RWPE1 (cell line): ENCODE measurements at regions not wholly inside any gene's neighbourhood (a gene's known extent, or its start where the extent isn't known, plus 50 kb on each side); places are given as distances from the start of the nearest gene placed in this dataset.

Experiments used
- CTCF ChIA-PET: fragments of 350-600 bp; sonication (Branson Sonifier 250); formaldehyde crosslinking; extraction: SDS; loops from one replicate; lab custom pipeline; 2021; lab: Yijun Ruan, JAX
- POLR2A ChIA-PET: fragments of 400-600 bp; formaldehyde crosslinking; extraction: SDS; loops from one replicate; lab custom pipeline; 2020; ENCODE audit warnings: antibody characterized with exemption; ENCODE audit not compliant: low non-redundant PET; lab: Yijun Ruan, JAX
- DNase-seq: peaks from one replicate; pipeline ENCODE4 v3.0.0; 2012; ENCODE audit warnings: low spot score
- H3K27ac ChIP-seq: fragments of 450-650 bp; 2 replicates; pipeline ENCODE4 v1.5.1; 2017
- TF ChIP-seq, protein P1 (sequence below): fragments of 450-650 bp; conservative IDR thresholded peaks from 2 replicates; pipeline ENCODE4 v1.5.1; 2017; ENCODE audit warnings: low read depth, mild to moderate bottlenecking

DNA sequence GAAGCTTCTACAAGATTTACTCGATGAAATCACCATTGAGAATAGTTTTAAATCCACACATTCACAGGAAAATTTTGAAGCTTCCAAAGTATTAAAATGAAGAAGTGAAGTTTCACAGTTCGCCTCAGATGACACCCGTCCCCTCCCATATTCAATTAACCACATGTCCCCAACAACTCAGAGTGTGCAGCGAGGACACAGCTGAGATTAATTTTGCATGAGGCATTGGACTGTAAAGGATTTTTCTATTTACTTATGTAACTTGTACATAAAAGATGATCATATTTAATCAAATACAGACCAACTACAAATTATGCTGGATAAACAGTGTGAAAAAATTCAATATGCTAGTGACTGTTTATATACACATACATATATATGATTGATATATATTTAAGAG is 84.7 kb upstream of the OLFM1 start:
- H3K27ac ChIP-seq, result no peak overlapping the region
- DNase-seq, result no peak
- ChIA-PET CTCF (no interaction called here), POLR2A (interaction anchor here (0.6 kb wide), 2 partner anchors 28 to 65 kb away, joined by 3 read pairs; no protein-coding TSS in a partner anchor)
- TF ChIP-seq, protein P1, sequence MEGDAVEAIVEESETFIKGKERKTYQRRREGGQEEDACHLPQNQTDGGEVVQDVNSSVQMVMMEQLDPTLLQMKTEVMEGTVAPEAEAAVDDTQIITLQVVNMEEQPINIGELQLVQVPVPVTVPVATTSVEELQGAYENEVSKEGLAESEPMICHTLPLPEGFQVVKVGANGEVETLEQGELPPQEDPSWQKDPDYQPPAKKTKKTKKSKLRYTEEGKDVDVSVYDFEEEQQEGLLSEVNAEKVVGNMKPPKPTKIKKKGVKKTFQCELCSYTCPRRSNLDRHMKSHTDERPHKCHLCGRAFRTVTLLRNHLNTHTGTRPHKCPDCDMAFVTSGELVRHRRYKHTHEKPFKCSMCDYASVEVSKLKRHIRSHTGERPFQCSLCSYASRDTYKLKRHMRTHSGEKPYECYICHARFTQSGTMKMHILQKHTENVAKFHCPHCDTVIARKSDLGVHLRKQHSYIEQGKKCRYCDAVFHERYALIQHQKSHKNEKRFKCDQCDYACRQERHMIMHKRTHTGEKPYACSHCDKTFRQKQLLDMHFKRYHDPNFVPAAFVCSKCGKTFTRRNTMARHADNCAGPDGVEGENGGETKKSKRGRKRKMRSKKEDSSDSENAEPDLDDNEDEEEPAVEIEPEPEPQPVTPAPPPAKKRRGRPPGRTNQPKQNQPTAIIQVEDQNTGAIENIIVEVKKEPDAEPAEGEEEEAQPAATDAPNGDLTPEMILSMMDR, result no peak

GRCh38 chr9:135004772-135005171 is 82.7 kb upstream of the OLFM1 start:
- DNase-seq, result no peak
- H3K27ac ChIP-seq, result no peak overlapping the region
- POLR2A ChIA-PET, result no interaction called here
- CTCF ChIA-PET, result interaction anchor here (0.7 kb wide), 1 partner anchor 20 kb away, joined by 4 read pairs; no protein-coding TSS in a partner anchor
- TF ChIP-seq, protein P1, result no peak

DNA sequence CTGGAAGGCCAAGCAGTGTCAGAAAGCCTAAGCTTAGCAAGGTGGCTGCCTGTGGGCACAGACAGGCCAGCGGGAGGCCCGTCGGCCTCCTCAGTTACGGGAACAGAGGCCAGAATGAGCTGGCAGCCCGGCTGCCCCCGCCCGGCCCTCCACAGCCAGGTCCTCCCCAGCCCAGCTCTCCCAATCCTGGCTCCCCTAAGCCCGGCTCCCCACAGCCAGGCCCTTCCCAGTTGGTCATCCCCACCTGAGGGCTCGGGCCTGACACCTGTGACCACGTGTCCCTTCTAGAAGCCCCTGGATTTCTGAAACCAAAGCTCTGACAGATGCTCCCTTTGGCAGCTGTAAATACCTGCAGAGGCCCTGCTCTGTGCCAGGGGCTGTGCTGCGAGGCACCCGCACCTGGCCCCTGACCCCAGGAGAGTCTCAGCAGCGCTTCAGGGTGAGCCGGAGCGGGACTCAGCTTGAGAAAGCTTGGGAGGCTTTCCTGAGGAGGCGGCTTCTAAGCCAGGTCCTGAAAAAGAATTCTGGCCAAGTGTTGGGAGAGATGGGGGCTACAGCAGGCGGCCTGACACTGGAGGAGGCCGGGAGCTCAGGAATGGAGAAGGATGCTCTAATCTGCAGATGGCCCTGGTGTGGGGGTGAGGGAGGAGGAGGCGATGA is 80.4 kb upstream of the OLFM1 start:
- ChIA-PET CTCF (interaction anchor here (0.5 to 1.1 kb wide), 2 partner anchors 13 to 124 kb away, joined by 3 to 5 read pairs; no protein-coding TSS in a partner anchor), POLR2A (interaction anchor here (0.6 kb wide), 1 partner anchor 10 kb away, joined by 9 read pairs; no protein-coding TSS in a partner anchor)
- DNase-seq, result no peak
- H3K27ac ChIP-seq, result no peak overlapping the region
- TF ChIP-seq, protein P1, result no peak

- ChIA-PET CTCF (interaction anchor here (0.7 to 1.1 kb wide), 2 partner anchors 12 to 235 kb away, joined by 3 read pairs; no protein-coding TSS in a partner anchor), POLR2A (no interaction called here)
- H3K27ac ChIP-seq, result no peak overlapping the region
- no peak for DNase-seq
- TF ChIP-seq, protein P1, result no peak
These were observed 79.9 kb upstream of the OLFM1 start for GRCh38 chr9:135007601-135008000.

- POLR2A ChIA-PET, result no interaction called here
- no peak for DNase-seq
- CTCF ChIA-PET, result interaction anchor here (0.7 kb wide), 1 partner anchor 235 kb away, joined by 3 read pairs; no protein-coding TSS in a partner anchor
- H3K27ac ChIP-seq, result no peak overlapping the region
- TF ChIP-seq, protein P1, result no peak
These were observed 79.1 kb upstream of the OLFM1 start for GRCh38 chr9:135008416-135008815.

- POLR2A ChIA-PET, result no interaction called here
- TF ChIP-seq, protein P1, result no peak
- no peak for DNase-seq
- no peak overlapping the region for H3K27ac ChIP-seq
- CTCF ChIA-PET, result no interaction called here
These were observed 78.4 kb upstream of the OLFM1 start for GRCh38 chr9:135009051-135009560.
